Neural progenitor cell (in vitro differentiated cells): ENCODE measurements at regions not wholly inside any gene's neighbourhood (a gene's known extent, or its start where the extent isn't known, plus 50 kb on each side); places are given as distances from the start of the nearest gene placed in this dataset.

Experiments
- DNase-seq: peaks from one replicate; pipeline ENCODE4 v3.0.0-alpha.2; 2016; ENCODE audit warnings: low spot score
- H2AFZ ChIP-seq: fragments of 200-600 bp; sonication (generic); replicated peaks from 2 replicates; pipeline ENCODE4 v1.6.1; 2016; ENCODE audit warnings: antibody characterized with exemption
- H3F3A ChIP-seq: fragments of 200-600 bp; sonication (generic); 2 replicates; pipeline ENCODE4 v1.6.1; 2016; ENCODE audit warnings: antibody characterized with exemption, low read depth
- H3K27ac ChIP-seq: fragments of 200-600 bp; sonication (generic); 2 replicates; pipeline ENCODE4 v1.5.1; 2016; ENCODE audit warnings: mild to moderate bottlenecking
- H3K27me3 ChIP-seq: fragments of 200-600 bp; sonication (generic); 2 replicates; pipeline ENCODE4 v1.6.1; 2016; ENCODE audit warnings: mild to moderate bottlenecking, moderate library complexity
- H3K36me3 ChIP-seq: fragments of 200-600 bp; sonication (generic); 2 replicates; pipeline ENCODE4 v1.5.1; 2016
- H3K4me1 ChIP-seq: fragments of 200-600 bp; sonication (generic); 2 replicates; pipeline ENCODE4 v1.6.1; 2016; ENCODE audit warnings: mixed run types
- H3K4me2 ChIP-seq: fragments of 200-600 bp; sonication (generic); 2 replicates; pipeline ENCODE4 v1.6.1; 2016
- H3K4me3 ChIP-seq: fragments of 200-600 bp; sonication (generic); 2 replicates; pipeline ENCODE4 v1.5.1; 2016
- H3K79me2 ChIP-seq: fragments of 200-600 bp; sonication (generic); 2 replicates; pipeline ENCODE4 v1.6.1; 2016; ENCODE audit warnings: low read depth
- H3K9ac ChIP-seq: fragments of 200-600 bp; sonication (generic); 2 replicates; pipeline ENCODE4 v1.6.1; 2016
- H3K9me3 ChIP-seq: fragments of 200-600 bp; sonication (generic); 2 replicates; pipeline ENCODE4 v1.5.1; 2016; ENCODE audit warnings: low read depth
- H4K20me1 ChIP-seq: fragments of 200-600 bp; sonication (generic); 2 replicates; pipeline ENCODE4 v1.6.1; 2016; ENCODE audit warnings: low read depth
- H3K27ac Mint-ChIP-seq: 3 replicates; pipeline ENCODE4 v1.8.0; 2021; ENCODE audit warnings: mixed read lengths
- H3K27me3 Mint-ChIP-seq: 2 replicates; pipeline ENCODE4 v1.8.0; 2022; ENCODE audit warnings: low read depth, mild to moderate bottlenecking, inconsistent platforms, moderate library complexity, mixed read lengths; ENCODE audit not compliant: insufficient read depth
- H3K36me3 Mint-ChIP-seq: 3 replicates; pipeline ENCODE4 v1.8.0; 2021; ENCODE audit warnings: mixed read lengths
- H3K4me1 Mint-ChIP-seq: 3 replicates; pipeline ENCODE4 v1.8.0; 2021; ENCODE audit warnings: mixed read lengths
- H3K4me3 Mint-ChIP-seq: 3 replicates; pipeline ENCODE4 v1.8.0; 2021; ENCODE audit warnings: mild to moderate bottlenecking, moderate library complexity, mixed read lengths
- H3K9me3 Mint-ChIP-seq: 3 replicates; pipeline ENCODE4 v1.8.0; 2020; ENCODE audit warnings: mixed read lengths
- EZH2 ChIP-seq: fragments of 200-600 bp; sonication (generic); IDR thresholded peaks from 2 replicates; pipeline ENCODE4 v1.6.1; 2017; ENCODE audit warnings: antibody characterized with exemption, mild to moderate bottlenecking, moderate library complexity
- EZH2phosphoT487 ChIP-seq: fragments of 200-600 bp; sonication (generic); IDR thresholded peaks from 2 replicates; pipeline ENCODE4 v1.6.1; 2017; ENCODE audit warnings: antibody characterized with exemption
- TF ChIP-seq, protein P1 (sequence below): fragments of 200-600 bp; sonication (generic); IDR thresholded peaks from 2 replicates; pipeline ENCODE4 v1.5.1; 2017; ENCODE audit warnings: antibody characterized with exemption, mild to moderate bottlenecking

DNA sequence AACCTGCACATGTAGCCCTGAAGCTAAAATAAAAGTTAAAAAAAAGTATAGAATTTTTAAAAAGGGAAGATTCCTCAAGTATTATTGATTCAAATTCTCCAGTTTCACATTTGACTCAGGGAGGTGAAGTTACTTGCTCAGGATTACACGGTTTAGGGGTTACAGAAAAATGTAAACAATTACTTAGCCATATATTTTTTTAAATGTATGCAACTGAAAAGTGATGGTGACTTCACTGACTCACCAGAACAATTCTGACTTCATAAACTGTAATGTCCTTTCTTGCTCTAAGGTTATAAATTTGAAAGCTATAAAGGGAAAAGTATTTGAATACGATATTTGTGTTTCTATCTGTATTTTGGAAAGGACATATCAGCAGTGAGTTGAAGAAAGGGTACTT, 371.2 kb downstream of the SPRY1 start:
- Histone ChIP-seq H3K4me2 (no peak overlapping the region), H4K20me1 (no peaks in the 10 kb centered on the region), H3K27ac (no peak overlapping the region), H3K79me2 (no peaks in the 10 kb centered on the region), H3K27me3 (no peaks in the 10 kb centered on the region), H3K9ac (no peak overlapping the region), H3K4me3 (no peak overlapping the region), H3K36me3 (no peaks in the 10 kb centered on the region), H3K4me1 (no peaks in the 10 kb centered on the region), H3K9me3 (no peaks in the 10 kb centered on the region), H3F3A (no peaks in the 10 kb centered on the region), H2AFZ (no peak overlapping the region)
- DNase-seq, result no peak
- no peaks in the 10 kb centered on the region for H3K4me1 Mint-ChIP-seq
- H3K9me3 Mint-ChIP-seq, result peaks cover 39% of the 10 kb centered on the region
- H3K4me3 Mint-ChIP-seq, result no peak overlapping the region
- H3K36me3 Mint-ChIP-seq, result peaks cover 9% of the 10 kb centered on the region
- TF ChIP-seq EZH2phosphoT487 (no peak), EZH2 (no peak)
- TF ChIP-seq, protein P1, sequence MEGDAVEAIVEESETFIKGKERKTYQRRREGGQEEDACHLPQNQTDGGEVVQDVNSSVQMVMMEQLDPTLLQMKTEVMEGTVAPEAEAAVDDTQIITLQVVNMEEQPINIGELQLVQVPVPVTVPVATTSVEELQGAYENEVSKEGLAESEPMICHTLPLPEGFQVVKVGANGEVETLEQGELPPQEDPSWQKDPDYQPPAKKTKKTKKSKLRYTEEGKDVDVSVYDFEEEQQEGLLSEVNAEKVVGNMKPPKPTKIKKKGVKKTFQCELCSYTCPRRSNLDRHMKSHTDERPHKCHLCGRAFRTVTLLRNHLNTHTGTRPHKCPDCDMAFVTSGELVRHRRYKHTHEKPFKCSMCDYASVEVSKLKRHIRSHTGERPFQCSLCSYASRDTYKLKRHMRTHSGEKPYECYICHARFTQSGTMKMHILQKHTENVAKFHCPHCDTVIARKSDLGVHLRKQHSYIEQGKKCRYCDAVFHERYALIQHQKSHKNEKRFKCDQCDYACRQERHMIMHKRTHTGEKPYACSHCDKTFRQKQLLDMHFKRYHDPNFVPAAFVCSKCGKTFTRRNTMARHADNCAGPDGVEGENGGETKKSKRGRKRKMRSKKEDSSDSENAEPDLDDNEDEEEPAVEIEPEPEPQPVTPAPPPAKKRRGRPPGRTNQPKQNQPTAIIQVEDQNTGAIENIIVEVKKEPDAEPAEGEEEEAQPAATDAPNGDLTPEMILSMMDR, result no peak
- no peak overlapping the region for H3K27ac Mint-ChIP-seq
- peaks cover 6% of the 10 kb centered on the region for H3K27me3 Mint-ChIP-seq

DNA sequence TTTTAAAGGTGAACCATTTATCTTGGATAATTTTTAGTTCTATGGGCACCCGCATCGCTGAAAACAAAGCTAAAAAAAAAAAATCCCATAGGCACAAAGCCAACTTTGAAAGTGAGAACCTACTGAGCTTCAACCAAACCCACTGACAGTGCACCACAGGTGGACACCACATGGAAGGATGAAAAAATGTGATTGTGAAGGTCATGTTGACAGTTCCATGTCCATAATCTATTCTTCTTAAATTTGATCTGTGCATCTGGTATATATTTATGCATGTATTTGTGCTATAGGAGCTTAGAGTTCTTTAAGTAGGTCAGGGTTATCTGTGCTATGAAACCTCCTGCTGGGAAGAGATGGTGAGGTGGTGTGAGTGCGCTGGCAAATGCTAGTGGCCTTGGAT, 374.3 kb downstream of the SPRY1 start:
- Histone ChIP-seq H3K4me2 (no peak overlapping the region), H4K20me1 (no peaks in the 10 kb centered on the region), H3K4me3 (no peak overlapping the region), H3K9ac (no peak overlapping the region), H3K36me3 (no peaks in the 10 kb centered on the region), H2AFZ (no peak overlapping the region), H3K9me3 (no peaks in the 10 kb centered on the region), H3K79me2 (no peaks in the 10 kb centered on the region), H3K27ac (no peak overlapping the region), H3K4me1 (no peaks in the 10 kb centered on the region), H3K27me3 (no peaks in the 10 kb centered on the region), H3F3A (no peaks in the 10 kb centered on the region)
- no peak overlapping the region for H3K4me3 Mint-ChIP-seq
- TF ChIP-seq EZH2 (no peak), EZH2phosphoT487 (no peak)
- TF ChIP-seq, protein P1, result no peak
- peaks cover 2% of the 10 kb centered on the region for H3K27me3 Mint-ChIP-seq
- no peak overlapping the region for H3K27ac Mint-ChIP-seq
- DNase-seq, result no peak
- H3K9me3 Mint-ChIP-seq, result peaks cover 36% of the 10 kb centered on the region
- H3K4me1 Mint-ChIP-seq, result no peaks in the 10 kb centered on the region
- H3K36me3 Mint-ChIP-seq, result peaks cover 6% of the 10 kb centered on the region

- H3K36me3 ChIP-seq, result no peaks in the 10 kb centered on the region
- peaks cover 3% of the 10 kb centered on the region for H3K27me3 Mint-ChIP-seq
- H2AFZ ChIP-seq, result no peak overlapping the region
- H3K79me2 ChIP-seq, result no peaks in the 10 kb centered on the region
- no peak for DNase-seq
- H3K9me3 ChIP-seq, result no peaks in the 10 kb centered on the region
- no peak overlapping the region for H3K9ac ChIP-seq
- H3K4me2 ChIP-seq, result no peak overlapping the region
- H3K36me3 Mint-ChIP-seq, result peaks cover 5% of the 10 kb centered on the region
- H3K4me1 Mint-ChIP-seq, result no peaks in the 10 kb centered on the region
- no peak overlapping the region for H3K27ac Mint-ChIP-seq
- H3K4me3 Mint-ChIP-seq, result no peak overlapping the region
- TF ChIP-seq EZH2, result no peak
- TF ChIP-seq, protein P1, result no peak
- no peak for TF ChIP-seq EZH2phosphoT487
- no peak overlapping the region for H3K27ac ChIP-seq
- H3K27me3 ChIP-seq, result no peaks in the 10 kb centered on the region
- no peak overlapping the region for H3K4me3 ChIP-seq
- no peaks in the 10 kb centered on the region for H3F3A ChIP-seq
- no peaks in the 10 kb centered on the region for H3K4me1 ChIP-seq
- H4K20me1 ChIP-seq, result no peaks in the 10 kb centered on the region
- peaks cover 41% of the 10 kb centered on the region for H3K9me3 Mint-ChIP-seq
These were observed 379.7 kb downstream of the SPRY1 start for GRCh38 chr4:123776267-123776666.
